Hematopoietic multipotent progenitor cell treated with erythropoietin and hydrocortisone succinate and interleukin-3 and kit ligand, for 4 days (in vitro differentiated cells): ENCODE measurements at regions not wholly inside any gene's neighbourhood (a gene's known extent, or its start where the extent isn't known, plus 50 kb on each side); places are given as distances from the start of the nearest gene placed in this dataset.
A peak's percentile ranks its signal among the peaks of the same experiment; 100 is the strongest.
"Not testable (repeated sequence)": the region's sequence is repeated elsewhere in the genome, so short reads cannot be mapped to it uniquely, and the experiment has no call there.

ENCODE experiments used
- DNase-seq: peaks from one replicate; pipeline ENCODE4 v3.0.0-alpha.2; 2015

- DNase-seq = no peak
These were observed 557.9 kb downstream of the UQCRFS1 start for GRCh38 chr19:28655054-28655453.

- DNase-seq = no peak
These were observed 560.2 kb downstream of the UQCRFS1 start for GRCh38 chr19:28652765-28653164.

- DNase-seq = no peak
These were observed 566.3 kb downstream of the UQCRFS1 start for GRCh38 chr19:28646629-28647028.

- DNase-seq = no peak
These were observed 568.7 kb downstream of the UQCRFS1 start for GRCh38 chr19:28644169-28644775.

GRCh38 chr19:28642787-28643683, 569.9 kb downstream of the UQCRFS1 start:
- DNase-seq = no peak

GRCh38 chr19:28641395-28641794, 571.6 kb downstream of the UQCRFS1 start:
- no peak for DNase-seq

GRCh38 chr19:28640506-28640905, 572.4 kb downstream of the UQCRFS1 start:
- DNase-seq = no peak

GRCh38 chr19:28638445-28638844, 574.5 kb downstream of the UQCRFS1 start:
- DNase-seq = no peak

- no peak for DNase-seq
These were observed 576.2 kb downstream of the UQCRFS1 start for GRCh38 chr19:28636706-28637105.

GRCh38 chr19:28636016-28636629, 576.8 kb downstream of the UQCRFS1 start:
- no peak for DNase-seq

- DNase-seq = no peak
These were observed 578.1 kb downstream of the UQCRFS1 start for GRCh38 chr19:28634837-28635236.

GRCh38 chr19:28634019-28634328, 579.0 kb downstream of the UQCRFS1 start:
- DNase-seq = no peak

- peak; percentile 72 for DNase-seq
These were observed 579.5 kb downstream of the UQCRFS1 start for GRCh38 chr19:28633319-28634018.

- no peak for DNase-seq
These were observed 580.4 kb downstream of the UQCRFS1 start for GRCh38 chr19:28632371-28633080.

- no peak for DNase-seq
These were observed 581.0 kb downstream of the UQCRFS1 start for GRCh38 chr19:28631961-28632360.

GRCh38 chr19:28627669-28628068, 585.3 kb downstream of the UQCRFS1 start:
- DNase-seq = no peak

- not testable (repeated sequence) for DNase-seq
These were observed 586.5 kb downstream of the UQCRFS1 start for GRCh38 chr19:28626407-28626806.

GRCh38 chr19:28619816-28620429, 593.0 kb downstream of the UQCRFS1 start:
- DNase-seq = no peak

- no peak for DNase-seq
These were observed 594.4 kb downstream of the UQCRFS1 start for GRCh38 chr19:28618504-28618903.

- DNase-seq = no peak
These were observed 597.0 kb downstream of the UQCRFS1 start for GRCh38 chr19:28615966-28616365.

- no peak for DNase-seq
These were observed 597.4 kb downstream of the UQCRFS1 start for GRCh38 chr19:28615546-28615916.
